Immature natural killer cell (primary cell): ENCODE measurements at regions not wholly inside any gene's neighbourhood (a gene's known extent, or its start where the extent isn't known, plus 50 kb on each side); places are given as distances from the start of the nearest gene placed in this dataset.
"Not testable (repeated sequence)": the region's sequence is repeated elsewhere in the genome, so short reads cannot be mapped to it uniquely, and the experiment has no call there.

Experiments used
- DNase-seq, 3 donors: peaks; one replicate each; pipeline ENCODE4 v3.0.0; 2022; ENCODE audit warnings: mixed read lengths in 1 of 3
- H3K27ac Mint-ChIP-seq, 6 donors: one replicate each; pipeline ENCODE4 v1.8.0; 2020; ENCODE audit warnings: mixed read lengths in 6 of 6, mild to moderate bottlenecking in 5 of 6, inconsistent platforms in 4 of 6, moderate library complexity in 3 of 6
- H3K27me3 Mint-ChIP-seq, 3 donors: one replicate each; pipeline ENCODE4 v1.8.0; 2020 to 2021; ENCODE audit warnings: low read depth in 3 of 3, mild to moderate bottlenecking in 3 of 3, mixed read lengths in 3 of 3, moderate library complexity in 3 of 3, inconsistent platforms in 1 of 3
- H3K36me3 Mint-ChIP-seq, 3 donors: one replicate each; pipeline ENCODE4 v1.8.0; 2020; ENCODE audit warnings: mixed read lengths in 3 of 3, inconsistent platforms in 2 of 3, mild to moderate bottlenecking in 2 of 3
- H3K4me1 Mint-ChIP-seq, 2 donors: one replicate each; pipeline ENCODE4 v1.8.0; 2020; ENCODE audit warnings: inconsistent platforms in 2 of 2, mild to moderate bottlenecking in 2 of 2, mixed read lengths in 2 of 2, moderate library complexity in 1 of 2
- H3K4me3 Mint-ChIP-seq, 5 donors: one replicate each; pipeline ENCODE4 v1.8.0; 2020; ENCODE audit warnings: mild to moderate bottlenecking in 5 of 5, mixed read lengths in 5 of 5, inconsistent platforms in 3 of 5, moderate library complexity in 3 of 5
- H3K9me3 Mint-ChIP-seq, 6 donors: one replicate each; pipeline ENCODE4 v1.8.0; 2020; ENCODE audit warnings: mild to moderate bottlenecking in 6 of 6, mixed read lengths in 6 of 6, inconsistent platforms in 4 of 6, moderate library complexity in 3 of 6

- no peaks in the 10 kb centered on the region for H3K27me3 Mint-ChIP-seq
- peaks cover 0 to 54% (median 21%) of the 10 kb centered on the region in 6 donors for H3K9me3 Mint-ChIP-seq
- H3K36me3 Mint-ChIP-seq: no peaks in the 10 kb centered on the region
- H3K4me1 Mint-ChIP-seq: no peaks in the 10 kb centered on the region
- DNase-seq: no peak
- no peak overlapping the region for H3K27ac Mint-ChIP-seq
- no peak overlapping the region for H3K4me3 Mint-ChIP-seq
Observed at GRCh38 chr4:161329852-161330251, 833.9 kb downstream of the FSTL5 start.

GRCh38 chr4:161321706-161322105 lies 842.1 kb downstream of the FSTL5 start:
- Mint-ChIP-seq H3K4me1 (no peaks in the 10 kb centered on the region), H3K9me3 (peaks cover 2 to 39% (median 13%) of the 10 kb centered on the region in 6 donors), H3K36me3 (no peaks in the 10 kb centered on the region), H3K27ac (no peak overlapping the region), H3K27me3 (peaks cover 0 to 1% (median 0%) of the 10 kb centered on the region in 3 donors), H3K4me3 (no peak overlapping the region)
- no peak for DNase-seq

- Mint-ChIP-seq H3K4me3 (no peak overlapping the region), H3K4me1 (no peaks in the 10 kb centered on the region), H3K36me3 (no peaks in the 10 kb centered on the region), H3K27me3 (peaks cover 0 to 1% (median 0%) of the 10 kb centered on the region in 3 donors), H3K27ac (no peak overlapping the region), H3K9me3 (peaks cover 2 to 32% (median 13%) of the 10 kb centered on the region in 6 donors)
- DNase-seq: no peak
Observed at GRCh38 chr4:161320377-161320776, 843.4 kb downstream of the FSTL5 start.

- no peaks in the 10 kb centered on the region for H3K4me1 Mint-ChIP-seq
- H3K27ac Mint-ChIP-seq: no peak overlapping the region
- no peak for DNase-seq
- H3K9me3 Mint-ChIP-seq: peaks cover 2 to 52% (median 22%) of the 10 kb centered on the region in 6 donors
- H3K36me3 Mint-ChIP-seq: no peaks in the 10 kb centered on the region
- peaks cover 0 to 1% (median 0%) of the 10 kb centered on the region in 3 donors for H3K27me3 Mint-ChIP-seq
- H3K4me3 Mint-ChIP-seq: no peak overlapping the region
Observed at GRCh38 chr4:161317000-161317399, 846.8 kb downstream of the FSTL5 start.

- no peak for DNase-seq
- H3K27me3 Mint-ChIP-seq: no peaks in the 10 kb centered on the region
- H3K36me3 Mint-ChIP-seq: no peaks in the 10 kb centered on the region
- H3K27ac Mint-ChIP-seq: no peak overlapping the region
- H3K9me3 Mint-ChIP-seq: peaks cover 0 to 50% (median 17%) of the 10 kb centered on the region in 6 donors
- H3K4me3 Mint-ChIP-seq: no peak overlapping the region
- no peaks in the 10 kb centered on the region for H3K4me1 Mint-ChIP-seq
Observed at GRCh38 chr4:161314371-161314770, 849.4 kb downstream of the FSTL5 start.

GRCh38 chr4:161303551-161303950 lies 860.2 kb downstream of the FSTL5 start:
- Mint-ChIP-seq H3K4me3 (no peak overlapping the region), H3K36me3 (no peaks in the 10 kb centered on the region), H3K27me3 (no peaks in the 10 kb centered on the region), H3K9me3 (peaks cover 9 to 43% (median 29%) of the 10 kb centered on the region in 6 donors), H3K27ac (no peak overlapping the region), H3K4me1 (no peaks in the 10 kb centered on the region)
- no peak for DNase-seq

GRCh38 chr4:161291222-161291621 lies 872.6 kb downstream of the FSTL5 start:
- Mint-ChIP-seq H3K4me1 (no peaks in the 10 kb centered on the region), H3K36me3 (no peaks in the 10 kb centered on the region), H3K27me3 (peaks cover 0 to 2% (median 0%) of the 10 kb centered on the region in 3 donors), H3K27ac (no peak overlapping the region), H3K9me3 (peaks cover 20 to 60% (median 37%) of the 10 kb centered on the region in 6 donors), H3K4me3 (no peak overlapping the region)
- no peak for DNase-seq

- no peak overlapping the region for H3K4me3 Mint-ChIP-seq
- H3K4me1 Mint-ChIP-seq: no peaks in the 10 kb centered on the region
- peaks cover 0 to 2% (median 0%) of the 10 kb centered on the region in 3 donors for H3K27me3 Mint-ChIP-seq
- H3K27ac Mint-ChIP-seq: no peak overlapping the region
- H3K36me3 Mint-ChIP-seq: no peaks in the 10 kb centered on the region
- H3K9me3 Mint-ChIP-seq: peaks cover 17 to 64% (median 33%) of the 10 kb centered on the region in 6 donors
- no peak for DNase-seq
Observed at GRCh38 chr4:161287678-161288352, 876.0 kb downstream of the FSTL5 start.

GRCh38 chr4:161285461-161285860 lies 878.3 kb downstream of the FSTL5 start:
- DNase-seq: no peak
- peaks cover 9 to 60% (median 22%) of the 10 kb centered on the region in 6 donors for H3K9me3 Mint-ChIP-seq
- H3K36me3 Mint-ChIP-seq: no peaks in the 10 kb centered on the region
- no peak overlapping the region for H3K27ac Mint-ChIP-seq
- no peak overlapping the region for H3K4me3 Mint-ChIP-seq
- no peaks in the 10 kb centered on the region for H3K4me1 Mint-ChIP-seq
- H3K27me3 Mint-ChIP-seq: no peaks in the 10 kb centered on the region

GRCh38 chr4:161280929-161281328 lies 882.9 kb downstream of the FSTL5 start:
- Mint-ChIP-seq H3K4me3 (no peak overlapping the region), H3K27ac (no peak overlapping the region), H3K27me3 (peaks cover 0 to 3% (median 0%) of the 10 kb centered on the region in 3 donors), H3K9me3 (peaks cover 7 to 54% (median 21%) of the 10 kb centered on the region in 6 donors), H3K36me3 (peaks cover 0 to 3% (median 0%) of the 10 kb centered on the region in 3 donors), H3K4me1 (no peaks in the 10 kb centered on the region)
- DNase-seq: no peak

GRCh38 chr4:161279095-161279494 lies 884.7 kb downstream of the FSTL5 start:
- no peak overlapping the region for H3K27ac Mint-ChIP-seq
- H3K4me3 Mint-ChIP-seq: no peak overlapping the region
- H3K4me1 Mint-ChIP-seq: no peaks in the 10 kb centered on the region
- H3K9me3 Mint-ChIP-seq: peaks cover 10 to 45% (median 22%) of the 10 kb centered on the region in 6 donors
- no peak for DNase-seq
- peaks cover 0 to 3% (median 0%) of the 10 kb centered on the region in 3 donors for H3K27me3 Mint-ChIP-seq
- peaks cover 0 to 3% (median 0%) of the 10 kb centered on the region in 3 donors for H3K36me3 Mint-ChIP-seq

GRCh38 chr4:161277150-161277787 lies 886.5 kb downstream of the FSTL5 start:
- H3K9me3 Mint-ChIP-seq: peaks cover 13 to 57% (median 29%) of the 10 kb centered on the region in 6 donors
- not testable (repeated sequence) for H3K27ac Mint-ChIP-seq, H3K4me1 Mint-ChIP-seq, H3K36me3 Mint-ChIP-seq, H3K4me3 Mint-ChIP-seq, DNase-seq, H3K27me3 Mint-ChIP-seq

GRCh38 chr4:161273607-161274006 lies 890.2 kb downstream of the FSTL5 start:
- Mint-ChIP-seq H3K36me3 (peaks cover 0 to 3% (median 0%) of the 10 kb centered on the region in 3 donors), H3K27ac (no peak overlapping the region), H3K27me3 (peaks cover 0 to 3% (median 0%) of the 10 kb centered on the region in 3 donors), H3K4me3 (no peak overlapping the region), H3K4me1 (no peaks in the 10 kb centered on the region), H3K9me3 (peaks cover 12 to 48% (median 26%) of the 10 kb centered on the region in 6 donors)
- DNase-seq: no peak

GRCh38 chr4:161260819-161261218 lies 903.0 kb downstream of the FSTL5 start:
- no peak for DNase-seq
- Mint-ChIP-seq H3K4me1 (no peaks in the 10 kb centered on the region), H3K9me3 (peaks cover 14 to 55% (median 29%) of the 10 kb centered on the region in 6 donors), H3K4me3 (no peak overlapping the region), H3K36me3 (no peaks in the 10 kb centered on the region), H3K27me3 (peaks cover 0 to 1% (median 0%) of the 10 kb centered on the region in 3 donors), H3K27ac (no peak overlapping the region)
